GM21381 (cell line): ENCODE measurements at regions not wholly inside any gene's neighbourhood (a gene's known extent, or its start where the extent isn't known, plus 50 kb on each side); places are given as distances from the start of the nearest gene placed in this dataset.
"Not testable (repeated sequence)": the region's sequence is repeated elsewhere in the genome, so short reads cannot be mapped to it uniquely, and the experiment has no call there.

Experiments used
- ATAC-seq: cut with Tn5 transposase; IDR thresholded peaks from one replicate; pipeline ENCODE4 v1.9.1; 2021; ENCODE audit warnings: mild to moderate bottlenecking, moderate library complexity; ENCODE audit not compliant: unreplicated experiment

- ATAC-seq = no peak
Measured at GRCh38 chrX:65831268-65831667, 163.8 kb downstream of the MSN start.

GRCh38 chrX:65828599-65828998, 161.1 kb downstream of the MSN start:
- no peak for ATAC-seq

- ATAC-seq = not testable (repeated sequence)
Measured at GRCh38 chrX:65825226-65825625, 157.8 kb downstream of the MSN start.

GRCh38 chrX:65821721-65822496, 154.5 kb downstream of the MSN start:
- ATAC-seq = no peak

GRCh38 chrX:65819983-65820382, 152.5 kb downstream of the MSN start:
- not testable (repeated sequence) for ATAC-seq

- ATAC-seq = no peak
Measured at GRCh38 chrX:65813245-65813644, 145.8 kb downstream of the MSN start.

- ATAC-seq = no peak
Measured at GRCh38 chrX:65811558-65812228, 144.2 kb downstream of the MSN start.
